K562 (cell line): ENCODE measurements at regions not wholly inside any gene's neighbourhood (a gene's known extent, or its start where the extent isn't known, plus 50 kb on each side); places are given as distances from the start of the nearest gene placed in this dataset.

Experiments used
- ATAC-seq: fragments of 200-7000 bp; cut with Tn5 transposase; 3 replicates; pipeline ENCODE4 v1.9.1; 2020; ENCODE audit warnings: moderate library complexity
- BruUV-seq: library from RNA; stranded (reverse); fragments of 400-500 nt; replicated peaks from 2 replicates; lab custom pipeline; 2021; lab: Mats Ljungman, UMichigan
- CTCF ChIA-PET: fragments of 300-600 bp; formaldehyde crosslinking; extraction: SDS; loops from one replicate; lab custom pipeline; 2021; ENCODE audit warnings: low intra/inter-chr PET ratio; lab: Yijun Ruan, JAX
- POLR2A ChIA-PET: fragments of 300-600, 350-650 bp; sonication (Branson Sonifier 250); formaldehyde crosslinking; extraction: SDS; loops from one replicate; lab custom pipeline; 2021; ENCODE audit warnings: antibody characterized with exemption, inconsistent platforms; lab: Yijun Ruan, JAX
- DNase-seq, 4 experiments: peaks; one replicate each; pipeline versions ENCODE4 v3.0.0 to v3.0.0-alpha.2; 2011 to 2018; ENCODE audit warnings: low spot score in 3 of 4, mixed read lengths in 3 of 4; ENCODE audit errors: extremely low read depth in 1 of 4
- FAIRE-seq: peaks from 2 replicates; lab custom pipeline; 2011; peaks lifted over from hg19 to GRCh38; lab: Jason Lieb, UNC
- H2AFZ ChIP-seq: 2 replicates; pipeline ENCODE4 v1.6.0; 2011; ENCODE audit warnings: low read depth, low read length, control low read depth, inconsistent platforms
- H3K27ac ChIP-seq: fragments of 200-600 bp; 3 replicates; pipeline ENCODE4 v1.8.0; 2011; ENCODE audit warnings: low read depth, mild to moderate bottlenecking, control low read depth, inconsistent platforms, low read length, moderate library complexity, mixed read lengths; ENCODE audit errors: extremely low read depth
- H3K27me3 ChIP-seq, 2 experiments: fragments of 300-600 bp in 1 of 2; 2 replicates in 1 of 2; 3 replicates in 1 of 2; pipeline versions ENCODE4 v1.6.0 to v1.8.0; 2011; ENCODE audit warnings: inconsistent platforms in 2 of 2, low read length in 2 of 2, mild to moderate bottlenecking in 1 of 2, mixed read lengths in 1 of 2, moderate library complexity in 1 of 2; ENCODE audit not compliant: control insufficient read depth in 2 of 2, insufficient read depth in 2 of 2
- H3K36me3 ChIP-seq: fragments of 300-600 bp; 3 replicates; pipeline ENCODE4 v1.8.0; 2011; ENCODE audit warnings: mild to moderate bottlenecking, low read length, inconsistent platforms; ENCODE audit not compliant: control insufficient read depth, insufficient read depth
- H3K4me1 ChIP-seq, 2 experiments: fragments of 200-600 bp in 1 of 2; replicated peaks in 1 of 2; 2 replicates in 1 of 2; 3 replicates in 1 of 2; pipeline versions ENCODE4 v1.5.1 to v1.8.0; 2011; ENCODE audit warnings: inconsistent platforms in 2 of 2, low read length in 2 of 2, mild to moderate bottlenecking in 1 of 2, mixed read lengths in 1 of 2, moderate library complexity in 1 of 2; ENCODE audit not compliant: control insufficient read depth in 2 of 2, insufficient read depth in 2 of 2
- H3K4me2 ChIP-seq: 2 replicates; pipeline ENCODE4 v1.6.1; 2011; ENCODE audit warnings: low read length, control low read depth, inconsistent platforms, mixed read lengths; ENCODE audit not compliant: insufficient read depth
- H3K4me3 ChIP-seq: fragments of 200-600 bp; sonication (generic), shearing (Covaris generic); 2 replicates; pipeline ENCODE4 v1.5.1; 2016; ENCODE audit warnings: control low read depth, inconsistent platforms
- H3K79me2 ChIP-seq: fragments of 200-600 bp; 3 replicates; pipeline ENCODE4 v1.8.0; 2011; ENCODE audit warnings: low read length, inconsistent platforms; ENCODE audit not compliant: control insufficient read depth, insufficient read depth
- H3K9ac ChIP-seq, 2 experiments: 2 replicates each; pipeline versions ENCODE4 v1.6.0 to v1.6.1; 2011; ENCODE audit warnings: low read depth in 2 of 2, low read length in 2 of 2, control low read depth in 1 of 2, inconsistent platforms in 1 of 2, mild to moderate bottlenecking in 1 of 2, mixed read lengths in 1 of 2; ENCODE audit not compliant: insufficient read depth in 1 of 2
- H3K9me1 ChIP-seq: one replicate; pipeline ENCODE4 v1.6.0; 2011; ENCODE audit warnings: inconsistent platforms, mild to moderate bottlenecking, low read length, moderate library complexity; ENCODE audit not compliant: control insufficient read depth, insufficient read depth
- H3K9me3 ChIP-seq: replicated peaks from 2 replicates; pipeline ENCODE4 v1.5.1; 2011; ENCODE audit warnings: low read depth, low read length, inconsistent platforms; ENCODE audit not compliant: control insufficient read depth, insufficient read depth
- H4K20me1 ChIP-seq: replicated peaks from 2 replicates; pipeline ENCODE4 v1.6.1; 2011; ENCODE audit warnings: low read length, inconsistent platforms, mixed read lengths; ENCODE audit not compliant: control insufficient read depth, insufficient read depth
- BMI1 ChIP-seq: fragments of 150-350 bp; IDR thresholded peaks from 2 replicates; pipeline ENCODE4 v1.6.1; 2014; ENCODE audit warnings: low read length
- CBFA2T3 ChIP-seq: fragments of 450-650 bp; IDR thresholded peaks from 2 replicates; pipeline ENCODE4 v1.6.1; 2017
- MYNN ChIP-seq, 2 experiments: sonication (generic); formaldehyde crosslinking in 1 of 2; IDR thresholded peaks; 2 replicates each; pipeline versions ENCODE4 v1.5.0 to v1.6.1; 2016 to 2020; ENCODE audit warnings: antibody characterized with exemption in 1 of 2, missing genetic modification reagents in 1 of 2
- PHF8 ChIP-seq: fragments of 200-600 bp; sonication (generic); IDR thresholded peaks from 2 replicates; pipeline ENCODE4 v1.6.1; 2012; ENCODE audit warnings: mixed run types, mild to moderate bottlenecking, inconsistent platforms, low read length, moderate library complexity, borderline replicate concordance
- RBBP5 ChIP-seq: fragments of 200-600 bp; sonication (generic); IDR thresholded peaks from 2 replicates; pipeline ENCODE4 v1.6.1; 2012; ENCODE audit warnings: borderline replicate concordance, mild to moderate bottlenecking, low read length, control low read depth, inconsistent platforms; ENCODE audit not compliant: insufficient read depth, poor library complexity, severe bottlenecking
- SIN3B ChIP-seq: fragments of 450-650 bp; IDR thresholded peaks from 2 replicates; pipeline ENCODE4 v1.6.1; 2017; ENCODE audit warnings: low read depth, mild to moderate bottlenecking, moderate library complexity
- SMAD1 ChIP-seq: fragments of 150-350 bp; IDR thresholded peaks from 2 replicates; pipeline ENCODE4 v1.6.1; 2014; ENCODE audit warnings: low read length, low read depth; ENCODE audit not compliant: partially characterized antibody
- ZFX ChIP-seq: sonication (generic); formaldehyde crosslinking; IDR thresholded peaks from 2 replicates; pipeline ENCODE4 v1.8.0; 2022; ENCODE audit warnings: mild to moderate bottlenecking, missing genetic modification reagents, moderate library complexity
- ZNF583 ChIP-seq: fragments of 250-450 bp; sonication (Bioruptor Pico); IDR thresholded peaks from 2 replicates; pipeline ENCODE4 v1.4.0; 2020
- WGBS: fragments of 100-300 bp; shearing (Covaris generic); methylation state at CpG from one replicate; pipeline ENCODE4 v1.1.6; 2016; ENCODE audit warnings: low coverage, mixed read lengths; ENCODE audit not compliant: insufficient coverage; ENCODE audit errors: missing lambda C conversion rate; 5-methylcytosine and 5-hydroxymethylcytosine counted together
- in situ Hi-C: fragments of 300-500 bp; cut with MboI; formaldehyde crosslinking; loops from 4 replicates; pipeline ENCODE4 v1.15.0; 2018; ENCODE audit warnings: inconsistent platforms, mixed read lengths
- intact Hi-C: fragments of 100-400 bp; cut with micrococcal nuclease; formaldehyde crosslinking; loops from 2 replicates; pipeline ENCODE4 v1.14.2; 2022
- TF ChIP-seq, protein P1 (sequence below): fragments of 250-450 bp; sonication (Bioruptor Pico); IDR thresholded peaks from 2 replicates; pipeline ENCODE4 v1.5.0; 2022; ENCODE audit warnings: mild to moderate bottlenecking
- TF ChIP-seq, protein P2 (sequence below): fragments of 450-650 bp; IDR thresholded peaks from 2 replicates; pipeline ENCODE4 v1.6.1; 2017; ENCODE audit warnings: antibody characterized with exemption
- TF ChIP-seq, protein P3 (sequence below), 2 experiments: IDR thresholded peaks in 1 of 2; conservative IDR thresholded peaks in 1 of 2; 2 replicates each; pipeline ENCODE4 v1.6.1; 2016; ENCODE audit warnings: low read depth in 2 of 2, mild to moderate bottlenecking in 1 of 2, missing compliant biosample characterization in 1 of 2, missing genetic modification characterization in 1 of 2, moderate library complexity in 1 of 2

DNA sequence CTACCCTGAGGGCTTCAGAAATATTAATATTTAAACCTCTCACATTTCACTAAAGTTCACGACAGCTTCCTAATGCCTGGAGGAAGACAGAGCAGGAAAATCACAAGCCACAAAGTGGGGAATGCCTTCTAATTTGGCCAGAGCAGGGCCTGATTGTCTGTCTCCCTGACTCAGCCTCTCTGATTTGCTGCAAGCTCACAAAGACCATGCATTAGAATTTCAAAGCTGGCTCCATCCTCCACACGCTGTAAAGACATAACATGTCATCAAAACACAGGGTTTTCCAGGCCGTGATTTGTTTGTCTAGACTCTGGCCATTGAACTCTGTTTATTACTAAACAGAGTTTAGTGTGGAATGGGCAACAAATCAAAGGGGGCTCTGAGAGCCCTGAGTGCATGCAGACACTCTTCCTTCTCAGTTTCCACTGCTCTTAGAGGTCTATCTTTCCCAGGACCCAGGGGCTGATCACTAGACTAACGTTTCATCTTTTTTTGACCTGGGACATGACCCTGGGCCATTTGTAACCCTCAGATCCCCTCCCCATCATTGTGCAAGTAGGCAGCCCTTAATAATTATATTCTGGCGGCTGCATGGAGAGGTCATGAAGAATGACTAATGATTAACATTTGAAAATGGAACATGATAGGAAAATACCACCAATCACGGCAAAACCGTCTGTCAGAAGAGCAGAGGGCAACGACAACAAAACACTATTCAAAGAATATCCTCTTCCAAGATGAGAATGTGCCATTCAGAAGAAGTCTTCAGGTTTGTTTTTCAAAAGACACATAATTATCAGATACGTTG lies 140.2 kb downstream of the ENC1 start:
- H3K9ac ChIP-seq = no peak overlapping the region
- CTCF ChIA-PET = no interaction called here

More for the DNA sequence above, 140.2 kb downstream of the ENC1 start:
- DNase-seq = no peak
- Histone ChIP-seq H3K27ac (no peak overlapping the region), H3K79me2 (no peaks in the 10 kb centered on the region), H3K9me1 (no peaks in the 10 kb centered on the region), H3K36me3 (no peaks in the 10 kb centered on the region), H2AFZ (no peak overlapping the region), H3K4me3 (no peak overlapping the region)
- intact Hi-C loops = no loop called here
- WGBS = 2% methylated on average over 9 of the region's 9 CpGs
- POLR2A ChIA-PET = interaction anchor here (1.0 to 1.1 kb wide), 2 partner anchors 10 kb away, joined by 4 to 5 read pairs; no protein-coding TSS in a partner anchor
- BruUV-seq = no TSS peak
- TF ChIP-seq, protein P1, sequence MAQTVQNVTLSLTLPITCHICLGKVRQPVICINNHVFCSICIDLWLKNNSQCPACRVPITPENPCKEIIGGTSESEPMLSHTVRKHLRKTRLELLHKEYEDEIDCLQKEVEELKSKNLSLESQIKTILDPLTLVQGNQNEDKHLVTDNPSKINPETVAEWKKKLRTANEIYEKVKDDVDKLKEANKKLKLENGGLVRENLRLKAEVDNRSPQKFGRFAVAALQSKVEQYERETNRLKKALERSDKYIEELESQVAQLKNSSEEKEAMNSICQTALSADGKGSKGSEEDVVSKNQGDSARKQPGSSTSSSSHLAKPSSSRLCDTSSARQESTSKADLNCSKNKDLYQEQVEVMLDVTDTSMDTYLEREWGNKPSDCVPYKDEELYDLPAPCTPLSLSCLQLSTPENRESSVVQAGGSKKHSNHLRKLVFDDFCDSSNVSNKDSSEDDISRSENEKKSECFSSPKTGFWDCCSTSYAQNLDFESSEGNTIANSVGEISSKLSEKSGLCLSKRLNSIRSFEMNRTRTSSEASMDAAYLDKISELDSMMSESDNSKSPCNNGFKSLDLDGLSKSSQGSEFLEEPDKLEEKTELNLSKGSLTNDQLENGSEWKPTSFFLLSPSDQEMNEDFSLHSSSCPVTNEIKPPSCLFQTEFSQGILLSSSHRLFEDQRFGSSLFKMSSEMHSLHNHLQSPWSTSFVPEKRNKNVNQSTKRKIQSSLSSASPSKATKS = no peak
- no peak for TF ChIP-seq ZFX (CRISPR knock-in tag)
- no peak for TF ChIP-seq PHF8
- no peak for TF ChIP-seq BMI1
- TF ChIP-seq ZNF583 (CRISPR knock-in tag) = no peak
- TF ChIP-seq SIN3B = no peak
- TF ChIP-seq, protein P2, sequence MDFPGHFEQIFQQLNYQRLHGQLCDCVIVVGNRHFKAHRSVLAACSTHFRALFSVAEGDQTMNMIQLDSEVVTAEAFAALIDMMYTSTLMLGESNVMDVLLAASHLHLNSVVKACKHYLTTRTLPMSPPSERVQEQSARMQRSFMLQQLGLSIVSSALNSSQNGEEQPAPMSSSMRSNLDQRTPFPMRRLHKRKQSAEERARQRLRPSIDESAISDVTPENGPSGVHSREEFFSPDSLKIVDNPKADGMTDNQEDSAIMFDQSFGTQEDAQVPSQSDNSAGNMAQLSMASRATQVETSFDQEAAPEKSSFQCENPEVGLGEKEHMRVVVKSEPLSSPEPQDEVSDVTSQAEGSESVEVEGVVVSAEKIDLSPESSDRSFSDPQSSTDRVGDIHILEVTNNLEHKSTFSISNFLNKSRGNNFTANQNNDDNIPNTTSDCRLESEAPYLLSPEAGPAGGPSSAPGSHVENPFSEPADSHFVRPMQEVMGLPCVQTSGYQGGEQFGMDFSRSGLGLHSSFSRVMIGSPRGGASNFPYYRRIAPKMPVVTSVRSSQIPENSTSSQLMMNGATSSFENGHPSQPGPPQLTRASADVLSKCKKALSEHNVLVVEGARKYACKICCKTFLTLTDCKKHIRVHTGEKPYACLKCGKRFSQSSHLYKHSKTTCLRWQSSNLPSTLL = no peak
- TF ChIP-seq SMAD1 = no peak
- TF ChIP-seq, protein P3, sequence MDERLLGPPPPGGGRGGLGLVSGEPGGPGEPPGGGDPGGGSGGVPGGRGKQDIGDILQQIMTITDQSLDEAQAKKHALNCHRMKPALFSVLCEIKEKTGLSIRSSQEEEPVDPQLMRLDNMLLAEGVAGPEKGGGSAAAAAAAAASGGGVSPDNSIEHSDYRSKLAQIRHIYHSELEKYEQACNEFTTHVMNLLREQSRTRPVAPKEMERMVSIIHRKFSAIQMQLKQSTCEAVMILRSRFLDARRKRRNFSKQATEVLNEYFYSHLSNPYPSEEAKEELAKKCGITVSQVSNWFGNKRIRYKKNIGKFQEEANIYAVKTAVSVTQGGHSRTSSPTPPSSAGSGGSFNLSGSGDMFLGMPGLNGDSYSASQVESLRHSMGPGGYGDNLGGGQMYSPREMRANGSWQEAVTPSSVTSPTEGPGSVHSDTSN (CRISPR knock-in tag; IDR thresholded peaks at IDR 0.05; ENCODE audit: low read depth) = no peak
- TF ChIP-seq, protein P3 (tag; conservative IDR thresholded peaks at IDR 0.05; ENCODE audit: low read depth) = no peak
- TF ChIP-seq MYNN (IDR thresholded peaks at IDR 0.05) = no peak
- TF ChIP-seq MYNN (CRISPR knock-in tag; IDR thresholded peaks at IDR 0.05) = no peak
- no peak for TF ChIP-seq CBFA2T3
- no peak for TF ChIP-seq RBBP5
- TF ChIP-seq, all 486 proteins: peak for 0
- ATAC-seq (no peak), FAIRE-seq (no peak)
- no peaks in the 10 kb centered on the region for H4K20me1 ChIP-seq
- no peak overlapping the region for H3K4me2 ChIP-seq
- H3K4me1 ChIP-seq = no peaks in the 10 kb centered on the region
- in situ Hi-C loops = no loop called here
- no peaks in the 10 kb centered on the region for H3K9me3 ChIP-seq
- H3K27me3 ChIP-seq = peaks cover 0 to 9% of the 10 kb centered on the region in 2 experiments; a peak in 2 of 5 replicates
